DOHH2 (cell line): ENCODE measurements at regions not wholly inside any gene's neighbourhood (a gene's known extent, or its start where the extent isn't known, plus 50 kb on each side); places are given as distances from the start of the nearest gene placed in this dataset.

Experiments used
- H3F3A ChIP-seq: fragments of 200-600 bp; sonication (generic), shearing (Covaris generic); 2 replicates; pipeline ENCODE4 v1.6.0; 2016; ENCODE audit warnings: antibody characterized with exemption, mild to moderate bottlenecking; ENCODE audit not compliant: control insufficient read depth, insufficient read depth
- H3K27ac ChIP-seq: fragments of 200-600 bp; sonication (generic); 2 replicates; pipeline ENCODE4 v1.5.1; 2014; ENCODE audit warnings: low read depth, mild to moderate bottlenecking, low read length, moderate library complexity
- H3K27me3 ChIP-seq: fragments of 200-600 bp; sonication (generic); 2 replicates; pipeline ENCODE4 v1.6.1; 2014; ENCODE audit warnings: mild to moderate bottlenecking, low read length, mixed read lengths; ENCODE audit not compliant: control insufficient read depth
- H3K36me3 ChIP-seq: fragments of 200-600 bp; sonication (generic); 2 replicates; pipeline ENCODE4 v1.6.1; 2014; ENCODE audit warnings: mild to moderate bottlenecking, low read length, moderate library complexity, mixed read lengths; ENCODE audit not compliant: control insufficient read depth
- H3K4me1 ChIP-seq: fragments of 200-600 bp; sonication (generic); 2 replicates; pipeline ENCODE4 v1.6.1; 2014; ENCODE audit warnings: mild to moderate bottlenecking, low read length, mixed read lengths; ENCODE audit not compliant: control insufficient read depth
- H3K4me2 ChIP-seq: fragments of 200-600 bp; sonication (generic); 2 replicates; pipeline ENCODE4 v1.6.0; 2014; ENCODE audit warnings: mild to moderate bottlenecking, low read length, moderate library complexity
- H3K4me3 ChIP-seq: fragments of 200-600 bp; sonication (generic); 2 replicates; pipeline ENCODE4 v1.5.1; 2014; ENCODE audit warnings: mild to moderate bottlenecking, low read length, mixed read lengths
- H3K79me2 ChIP-seq: fragments of 200-600 bp; sonication (generic); 2 replicates; pipeline ENCODE4 v1.6.1; 2014; ENCODE audit warnings: mild to moderate bottlenecking, low read length, mixed read lengths; ENCODE audit not compliant: control insufficient read depth
- H3K9me2 ChIP-seq: fragments of 200-600 bp; sonication (generic); replicated peaks from 2 replicates; pipeline ENCODE4 v1.6.1; 2014; ENCODE audit warnings: mild to moderate bottlenecking, low read length, mixed read lengths; ENCODE audit not compliant: control insufficient read depth
- H3K9me3 ChIP-seq: fragments of 200-600 bp; sonication (generic); 2 replicates; pipeline ENCODE4 v1.6.1; 2014; ENCODE audit warnings: antibody characterized with exemption, low read length, mixed read lengths; ENCODE audit not compliant: control insufficient read depth, insufficient read depth
- H4K20me1 ChIP-seq: fragments of 200-600 bp; sonication (generic); 2 replicates; pipeline ENCODE4 v1.6.0; 2014; ENCODE audit warnings: low read depth, mild to moderate bottlenecking, antibody characterized with exemption, low read length, moderate library complexity; ENCODE audit not compliant: control insufficient read depth, insufficient read depth
- CTCF ChIP-seq: fragments of 200-600 bp; sonication (generic); IDR thresholded peaks from one replicate; pipeline ENCODE4 v1.5.1; 2014; ENCODE audit warnings: antibody characterized with exemption, mild to moderate bottlenecking, low read depth, low read length; ENCODE audit not compliant: poor library complexity, severe bottlenecking
- EZH2phosphoT487 ChIP-seq: fragments of 200-600 bp; sonication (generic); IDR thresholded peaks from 2 replicates; pipeline ENCODE4 v1.6.1; 2017; ENCODE audit warnings: borderline replicate concordance, mild to moderate bottlenecking, antibody characterized with exemption, low read length, moderate library complexity, mixed read lengths

- Histone ChIP-seq H3K4me2 (no peak overlapping the region), H3K27ac (no peak overlapping the region), H3K27me3 (no peaks in the 10 kb centered on the region), H3K4me3 (no peak overlapping the region), H3F3A (no peaks in the 10 kb centered on the region), H3K9me2 (no peaks in the 10 kb centered on the region), H3K36me3 (no peaks in the 10 kb centered on the region), H4K20me1 (no peaks in the 10 kb centered on the region), H3K4me1 (no peaks in the 10 kb centered on the region), H3K79me2 (no peaks in the 10 kb centered on the region), H3K9me3 (no peaks in the 10 kb centered on the region)
- no peak for TF ChIP-seq CTCF
- no peak for TF ChIP-seq EZH2phosphoT487
Observed at GRCh38 chrY:8466813-8467212, 870.5 kb upstream of the TSPY4 start.

GRCh38 chrY:8470249-8470648, 867.0 kb upstream of the TSPY4 start:
- Histone ChIP-seq H3K9me2 (no peaks in the 10 kb centered on the region), H3K4me3 (no peak overlapping the region), H3K79me2 (no peaks in the 10 kb centered on the region), H3K4me2 (no peak overlapping the region), H3K9me3 (no peaks in the 10 kb centered on the region), H3K27me3 (no peaks in the 10 kb centered on the region), H4K20me1 (no peaks in the 10 kb centered on the region), H3K27ac (no peak overlapping the region), H3F3A (no peaks in the 10 kb centered on the region), H3K36me3 (no peaks in the 10 kb centered on the region), H3K4me1 (no peaks in the 10 kb centered on the region)
- no peak for TF ChIP-seq EZH2phosphoT487
- no peak for TF ChIP-seq CTCF

GRCh38 chrY:8479141-8479540, 858.1 kb upstream of the TSPY4 start:
- TF ChIP-seq CTCF (no peak), EZH2phosphoT487 (no peak)
- Histone ChIP-seq H3K27ac (no peak overlapping the region), H3F3A (no peaks in the 10 kb centered on the region), H3K9me3 (no peaks in the 10 kb centered on the region), H4K20me1 (no peaks in the 10 kb centered on the region), H3K79me2 (no peaks in the 10 kb centered on the region), H3K36me3 (no peaks in the 10 kb centered on the region), H3K4me2 (no peak overlapping the region), H3K27me3 (no peaks in the 10 kb centered on the region), H3K4me1 (no peaks in the 10 kb centered on the region), H3K9me2 (no peaks in the 10 kb centered on the region), H3K4me3 (no peak overlapping the region)

GRCh38 chrY:8488955-8489354, 848.3 kb upstream of the TSPY4 start:
- Histone ChIP-seq H3K4me1 (no peaks in the 10 kb centered on the region), H3K4me2 (no peak overlapping the region), H3K9me2 (no peaks in the 10 kb centered on the region), H3K79me2 (no peaks in the 10 kb centered on the region), H3K36me3 (no peaks in the 10 kb centered on the region), H3K27me3 (no peaks in the 10 kb centered on the region), H3K4me3 (no peak overlapping the region), H3K27ac (no peak overlapping the region), H4K20me1 (no peaks in the 10 kb centered on the region), H3K9me3 (no peaks in the 10 kb centered on the region), H3F3A (no peaks in the 10 kb centered on the region)
- no peak for TF ChIP-seq CTCF
- TF ChIP-seq EZH2phosphoT487 = no peak
